Peyer's patch (tissue), 4 donors: ENCODE measurements at regions not wholly inside any gene's neighbourhood (a gene's known extent, or its start where the extent isn't known, plus 50 kb on each side); places are given as distances from the start of the nearest gene placed in this dataset.

ENCODE experiments used
- POLR2A ChIP-seq, 2 donors: fragments of 450-650 bp; IDR thresholded peaks; one replicate each; pipeline ENCODE4 v1.5.1; 2017; ENCODE audit warnings: antibody characterized with exemption in 2 of 2, mild to moderate bottlenecking in 2 of 2, moderate library complexity in 2 of 2
- TF ChIP-seq, protein P1 (sequence below), 6 experiments: fragments of 450-650 bp in 4 of 6; fragments of 200-600 bp in 2 of 6; sonication (generic) in 1 of 6; IDR thresholded peaks; one replicate each; pipeline ENCODE4 v1.5.1; 2017 to 2019; ENCODE audit warnings: antibody characterized with exemption in 6 of 6, mild to moderate bottlenecking in 3 of 6, moderate library complexity in 1 of 6

DNA sequence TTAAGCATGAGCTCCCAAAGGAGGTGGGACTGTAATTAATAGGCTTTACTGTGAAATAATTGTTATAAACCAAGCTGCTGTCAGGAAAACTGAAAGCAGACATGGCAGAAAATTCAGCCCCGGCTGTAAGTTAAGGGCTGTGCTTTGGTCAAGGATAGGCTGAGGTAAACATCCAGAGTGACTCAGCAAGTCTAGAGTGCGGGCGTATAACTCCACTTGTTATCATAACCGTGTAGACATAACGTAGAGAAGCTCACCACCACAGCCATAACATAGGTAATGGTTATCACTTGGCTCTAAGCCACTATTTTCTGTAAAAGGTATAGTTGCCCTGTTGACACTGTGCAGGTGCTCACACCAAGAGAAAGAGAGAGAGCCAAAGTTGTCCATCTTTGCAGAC lies 316.8 kb downstream of the DCDC2C start:
- TF ChIP-seq POLR2A (IDR thresholded peaks at IDR 0.05) = no peak
- TF ChIP-seq, protein P1, sequence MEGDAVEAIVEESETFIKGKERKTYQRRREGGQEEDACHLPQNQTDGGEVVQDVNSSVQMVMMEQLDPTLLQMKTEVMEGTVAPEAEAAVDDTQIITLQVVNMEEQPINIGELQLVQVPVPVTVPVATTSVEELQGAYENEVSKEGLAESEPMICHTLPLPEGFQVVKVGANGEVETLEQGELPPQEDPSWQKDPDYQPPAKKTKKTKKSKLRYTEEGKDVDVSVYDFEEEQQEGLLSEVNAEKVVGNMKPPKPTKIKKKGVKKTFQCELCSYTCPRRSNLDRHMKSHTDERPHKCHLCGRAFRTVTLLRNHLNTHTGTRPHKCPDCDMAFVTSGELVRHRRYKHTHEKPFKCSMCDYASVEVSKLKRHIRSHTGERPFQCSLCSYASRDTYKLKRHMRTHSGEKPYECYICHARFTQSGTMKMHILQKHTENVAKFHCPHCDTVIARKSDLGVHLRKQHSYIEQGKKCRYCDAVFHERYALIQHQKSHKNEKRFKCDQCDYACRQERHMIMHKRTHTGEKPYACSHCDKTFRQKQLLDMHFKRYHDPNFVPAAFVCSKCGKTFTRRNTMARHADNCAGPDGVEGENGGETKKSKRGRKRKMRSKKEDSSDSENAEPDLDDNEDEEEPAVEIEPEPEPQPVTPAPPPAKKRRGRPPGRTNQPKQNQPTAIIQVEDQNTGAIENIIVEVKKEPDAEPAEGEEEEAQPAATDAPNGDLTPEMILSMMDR (IDR thresholded peaks at IDR 0.05) = no peak
